ENCODE measurements at regions not wholly inside any gene's neighbourhood (a gene's known extent, or its start where the extent isn't known, plus 50 kb on each side); places are given as distances from the start of the nearest gene placed in this dataset.

GRCh38 chr2:67625690-67626475 is 228.8 kb downstream of the ETAA1 start:
- Mint-ChIP-seq H3K4me3 (no peak overlapping the region), H3K27me3 (peaks cover 0 to 2% of the 10 kb centered on the region in 2 donors), H3K36me3 (no peaks in the 10 kb centered on the region), H3K27ac (no peak overlapping the region), H3K9me3 (peaks cover 2 to 7% (median 4%) of the 10 kb centered on the region in 5 donors), H3K4me1 (no peaks in the 10 kb centered on the region)
- H3K27ac ChIP-seq (ENCODE audit: low read depth, low read length): no peak overlapping the region
- H3K4me1 ChIP-seq (ENCODE audit: insufficient read depth, low read length): no peaks in the 10 kb centered on the region
- no peak for DNase-seq
- H3K27me3 ChIP-seq (ENCODE audit: insufficient read depth, low read length, poor library complexity, severe bottlenecking): no peaks in the 10 kb centered on the region
- ChIA-PET CTCF (no interaction called here), POLR2A (no interaction called here)
- H3K36me3 ChIP-seq (ENCODE audit: insufficient read depth, low read length): no peaks in the 10 kb centered on the region
- no peaks in the 10 kb centered on the region for H3K9me3 ChIP-seq (ENCODE audit: low read length)
- H3K4me3 ChIP-seq (ENCODE audit: low read length): no peak overlapping the region

GRCh38 chr2:67626656-67627055 is 229.5 kb downstream of the ETAA1 start:
- H3K9me3 Mint-ChIP-seq: peaks cover 2 to 7% (median 4%) of the 10 kb centered on the region in 5 donors
- POLR2A ChIA-PET: no interaction called here
- Histone ChIP-seq H3K36me3 (ENCODE audit: insufficient read depth, low read length) (no peaks in the 10 kb centered on the region), H3K27ac (ENCODE audit: low read depth, low read length) (no peak overlapping the region), H3K9me3 (ENCODE audit: low read length) (no peaks in the 10 kb centered on the region), H3K4me3 (ENCODE audit: low read length) (no peak overlapping the region), H3K4me1 (ENCODE audit: insufficient read depth, low read length) (no peaks in the 10 kb centered on the region), H3K27me3 (ENCODE audit: insufficient read depth, low read length, poor library complexity, severe bottlenecking) (no peaks in the 10 kb centered on the region)
- DNase-seq: no peak
- CTCF ChIA-PET: no interaction called here
- H3K4me1 Mint-ChIP-seq: no peaks in the 10 kb centered on the region
- H3K4me3 Mint-ChIP-seq: no peak overlapping the region
- peaks cover 0 to 2% of the 10 kb centered on the region in 2 donors for H3K27me3 Mint-ChIP-seq
- H3K36me3 Mint-ChIP-seq: no peaks in the 10 kb centered on the region
- no peak overlapping the region for H3K27ac Mint-ChIP-seq

- no peak for DNase-seq
- H3K4me1 Mint-ChIP-seq: no peaks in the 10 kb centered on the region
- H3K27ac ChIP-seq (ENCODE audit: low read depth, low read length): no peak overlapping the region
- no peak overlapping the region for H3K27ac Mint-ChIP-seq
- no peaks in the 10 kb centered on the region for H3K36me3 ChIP-seq (ENCODE audit: insufficient read depth, low read length)
- H3K36me3 Mint-ChIP-seq: no peaks in the 10 kb centered on the region
- peaks cover 2 to 7% (median 4%) of the 10 kb centered on the region in 5 donors for H3K9me3 Mint-ChIP-seq
- no peak overlapping the region for H3K4me3 ChIP-seq (ENCODE audit: low read length)
- H3K27me3 Mint-ChIP-seq: peaks cover 0 to 2% of the 10 kb centered on the region in 2 donors
- no peaks in the 10 kb centered on the region for H3K4me1 ChIP-seq (ENCODE audit: insufficient read depth, low read length)
- no peak overlapping the region for H3K4me3 Mint-ChIP-seq
- H3K9me3 ChIP-seq (ENCODE audit: low read length): no peaks in the 10 kb centered on the region
- POLR2A ChIA-PET: no interaction called here
- no peaks in the 10 kb centered on the region for H3K27me3 ChIP-seq (ENCODE audit: insufficient read depth, low read length, poor library complexity, severe bottlenecking)
- CTCF ChIA-PET: no interaction called here
Observed at GRCh38 chr2:67627456-67628207, 230.5 kb downstream of the ETAA1 start.

GRCh38 chr2:67628892-67629291 is 231.8 kb downstream of the ETAA1 start:
- CTCF ChIA-PET: no interaction called here

GRCh38 chr2:67631483-67631882 is 234.3 kb downstream of the ETAA1 start:
- no peaks in the 10 kb centered on the region for H3K9me3 ChIP-seq (ENCODE audit: low read length)
- no peaks in the 10 kb centered on the region for H3K4me1 ChIP-seq (ENCODE audit: insufficient read depth, low read length)
- H3K36me3 Mint-ChIP-seq: no peaks in the 10 kb centered on the region
- no peak overlapping the region for H3K27ac Mint-ChIP-seq
- no peaks in the 10 kb centered on the region for H3K36me3 ChIP-seq (ENCODE audit: insufficient read depth, low read length)
- no peak for DNase-seq
- H3K9me3 Mint-ChIP-seq: peaks cover 0 to 6% (median 0%) of the 10 kb centered on the region in 5 donors
- H3K4me3 Mint-ChIP-seq: no peak overlapping the region
- H3K27ac ChIP-seq (ENCODE audit: low read depth, low read length): no peak overlapping the region
- ChIA-PET CTCF (no interaction called here), POLR2A (no interaction called here)
- no peaks in the 10 kb centered on the region for H3K27me3 ChIP-seq (ENCODE audit: insufficient read depth, low read length, poor library complexity, severe bottlenecking)
- no peak overlapping the region for H3K4me3 ChIP-seq (ENCODE audit: low read length)
- H3K27me3 Mint-ChIP-seq: no peaks in the 10 kb centered on the region
- H3K4me1 Mint-ChIP-seq: no peaks in the 10 kb centered on the region

More at GRCh38 chr2:67628892-67629291, 231.8 kb downstream of the ETAA1 start:
- H3K9me3 ChIP-seq (ENCODE audit: low read length): no peaks in the 10 kb centered on the region
- Mint-ChIP-seq H3K36me3 (no peaks in the 10 kb centered on the region), H3K27ac (no peak overlapping the region), H3K9me3 (peaks cover 2 to 6% (median 3%) of the 10 kb centered on the region in 5 donors), H3K27me3 (no peaks in the 10 kb centered on the region), H3K4me3 (no peak overlapping the region), H3K4me1 (no peaks in the 10 kb centered on the region)
- no peaks in the 10 kb centered on the region for H3K4me1 ChIP-seq (ENCODE audit: insufficient read depth, low read length)
- no peaks in the 10 kb centered on the region for H3K27me3 ChIP-seq (ENCODE audit: insufficient read depth, low read length, poor library complexity, severe bottlenecking)
- POLR2A ChIA-PET: no interaction called here
- H3K27ac ChIP-seq (ENCODE audit: low read depth, low read length): no peak overlapping the region
- no peak overlapping the region for H3K4me3 ChIP-seq (ENCODE audit: low read length)
- H3K36me3 ChIP-seq (ENCODE audit: insufficient read depth, low read length): no peaks in the 10 kb centered on the region
- DNase-seq: no peak

GRCh38 chr2:67633212-67633856 is 236.2 kb downstream of the ETAA1 start:
- no peaks in the 10 kb centered on the region for H3K9me3 ChIP-seq (ENCODE audit: low read length)
- H3K27me3 ChIP-seq (ENCODE audit: insufficient read depth, low read length, poor library complexity, severe bottlenecking): no peaks in the 10 kb centered on the region
- no peaks in the 10 kb centered on the region for H3K36me3 ChIP-seq (ENCODE audit: insufficient read depth, low read length)
- ChIA-PET POLR2A (no interaction called here), CTCF (no interaction called here)
- Mint-ChIP-seq H3K36me3 (no peaks in the 10 kb centered on the region), H3K27ac (no peak overlapping the region), H3K9me3 (peaks cover 0 to 3% (median 0%) of the 10 kb centered on the region in 5 donors), H3K4me1 (no peaks in the 10 kb centered on the region), H3K4me3 (no peak overlapping the region), H3K27me3 (no peaks in the 10 kb centered on the region)
- H3K4me3 ChIP-seq (ENCODE audit: low read length): no peak overlapping the region
- no peak for DNase-seq
- H3K27ac ChIP-seq (ENCODE audit: low read depth, low read length): no peak overlapping the region
- H3K4me1 ChIP-seq (ENCODE audit: insufficient read depth, low read length): no peaks in the 10 kb centered on the region

- Mint-ChIP-seq H3K27ac (no peak overlapping the region), H3K9me3 (peaks cover 0 to 3% (median 0%) of the 10 kb centered on the region in 5 donors), H3K36me3 (no peaks in the 10 kb centered on the region), H3K4me1 (no peaks in the 10 kb centered on the region), H3K4me3 (no peak overlapping the region), H3K27me3 (no peaks in the 10 kb centered on the region)
- H3K36me3 ChIP-seq (ENCODE audit: insufficient read depth, low read length): no peaks in the 10 kb centered on the region
- no peak for DNase-seq
- CTCF ChIA-PET: no interaction called here
- no peak overlapping the region for H3K4me3 ChIP-seq (ENCODE audit: low read length)
- H3K27me3 ChIP-seq (ENCODE audit: insufficient read depth, low read length, poor library complexity, severe bottlenecking): no peaks in the 10 kb centered on the region
- H3K27ac ChIP-seq (ENCODE audit: low read depth, low read length): no peak overlapping the region
- POLR2A ChIA-PET: no interaction called here
- no peaks in the 10 kb centered on the region for H3K4me1 ChIP-seq (ENCODE audit: insufficient read depth, low read length)
- no peaks in the 10 kb centered on the region for H3K9me3 ChIP-seq (ENCODE audit: low read length)
Observed at GRCh38 chr2:67638146-67638545, 241.0 kb downstream of the ETAA1 start.

- Histone ChIP-seq H3K27ac (ENCODE audit: low read depth, low read length) (no peak overlapping the region), H3K27me3 (ENCODE audit: insufficient read depth, low read length, poor library complexity, severe bottlenecking) (no peaks in the 10 kb centered on the region), H3K9me3 (ENCODE audit: low read length) (no peaks in the 10 kb centered on the region), H3K4me1 (ENCODE audit: insufficient read depth, low read length) (no peaks in the 10 kb centered on the region), H3K4me3 (ENCODE audit: low read length) (no peak overlapping the region), H3K36me3 (ENCODE audit: insufficient read depth, low read length) (no peaks in the 10 kb centered on the region)
- CTCF ChIA-PET: no interaction called here
- Mint-ChIP-seq H3K27me3 (no peaks in the 10 kb centered on the region), H3K27ac (no peak overlapping the region), H3K4me1 (no peaks in the 10 kb centered on the region), H3K36me3 (no peaks in the 10 kb centered on the region), H3K4me3 (no peak overlapping the region), H3K9me3 (peaks cover 0 to 2% (median 0%) of the 10 kb centered on the region in 5 donors)
- DNase-seq: no peak
- POLR2A ChIA-PET: no interaction called here
Observed at GRCh38 chr2:67641312-67642045, 244.3 kb downstream of the ETAA1 start.
